Body of pancreas (tissue), 4 donors: ENCODE measurements at regions not wholly inside any gene's neighbourhood (a gene's known extent, or its start where the extent isn't known, plus 50 kb on each side); places are given as distances from the start of the nearest gene placed in this dataset.

ENCODE experiments used
- POLR2A ChIP-seq, 3 donors: fragments of 450-650 bp; IDR thresholded peaks; one replicate each; pipeline ENCODE4 v1.6.1; 2016; ENCODE audit warnings: antibody characterized with exemption in 3 of 3, mild to moderate bottlenecking in 2 of 3
- TF ChIP-seq, protein P1 (sequence below), 7 experiments: fragments of 450-650 bp in 4 of 7; fragments of 200-600 bp in 3 of 7; sonication (generic) in 3 of 7; IDR thresholded peaks; one replicate each; pipeline ENCODE4 v1.5.1; 2016 to 2019; ENCODE audit warnings: antibody characterized with exemption in 7 of 7

DNA sequence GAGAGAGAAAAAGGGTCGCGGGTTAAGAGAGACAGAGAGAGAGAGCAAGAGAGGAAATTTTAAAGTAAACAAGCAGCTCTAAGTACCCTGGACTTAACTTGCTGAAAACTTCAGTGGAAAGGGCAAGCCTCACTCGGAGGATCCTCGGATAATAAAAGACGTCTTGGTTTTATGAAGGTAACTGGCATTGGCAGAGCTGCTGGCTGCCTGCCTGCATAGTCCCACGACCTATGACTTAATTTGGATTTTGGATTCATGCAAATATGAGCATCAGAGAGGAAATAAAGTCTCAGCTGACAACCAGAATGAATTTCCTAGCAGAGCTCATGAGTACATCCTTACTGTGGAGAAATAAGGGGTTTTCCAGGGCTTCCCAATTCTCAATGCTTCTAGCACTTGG lies 95.1 kb upstream of the PDZRN3 start:
- TF ChIP-seq POLR2A (IDR thresholded peaks at IDR 0.05): no peak
- TF ChIP-seq, protein P1, sequence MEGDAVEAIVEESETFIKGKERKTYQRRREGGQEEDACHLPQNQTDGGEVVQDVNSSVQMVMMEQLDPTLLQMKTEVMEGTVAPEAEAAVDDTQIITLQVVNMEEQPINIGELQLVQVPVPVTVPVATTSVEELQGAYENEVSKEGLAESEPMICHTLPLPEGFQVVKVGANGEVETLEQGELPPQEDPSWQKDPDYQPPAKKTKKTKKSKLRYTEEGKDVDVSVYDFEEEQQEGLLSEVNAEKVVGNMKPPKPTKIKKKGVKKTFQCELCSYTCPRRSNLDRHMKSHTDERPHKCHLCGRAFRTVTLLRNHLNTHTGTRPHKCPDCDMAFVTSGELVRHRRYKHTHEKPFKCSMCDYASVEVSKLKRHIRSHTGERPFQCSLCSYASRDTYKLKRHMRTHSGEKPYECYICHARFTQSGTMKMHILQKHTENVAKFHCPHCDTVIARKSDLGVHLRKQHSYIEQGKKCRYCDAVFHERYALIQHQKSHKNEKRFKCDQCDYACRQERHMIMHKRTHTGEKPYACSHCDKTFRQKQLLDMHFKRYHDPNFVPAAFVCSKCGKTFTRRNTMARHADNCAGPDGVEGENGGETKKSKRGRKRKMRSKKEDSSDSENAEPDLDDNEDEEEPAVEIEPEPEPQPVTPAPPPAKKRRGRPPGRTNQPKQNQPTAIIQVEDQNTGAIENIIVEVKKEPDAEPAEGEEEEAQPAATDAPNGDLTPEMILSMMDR (IDR thresholded peaks at IDR 0.05): no peak
